GM12891 (cell line): ENCODE measurements at regions not wholly inside any gene's neighbourhood (a gene's known extent, or its start where the extent isn't known, plus 50 kb on each side); places are given as distances from the start of the nearest gene placed in this dataset.

ENCODE experiments used
- DNase-seq: peaks from one replicate; pipeline ENCODE4 v3.0.0; 2011; ENCODE audit warnings: low spot score; ENCODE audit not compliant: insufficient read length
- FAIRE-seq: peaks from 2 replicates; lab custom pipeline; 2011; peaks lifted over from hg19 to GRCh38; lab: Jason Lieb, UNC
- PAX5 ChIP-seq: IDR thresholded peaks from 2 replicates; pipeline ENCODE4 v1.6.1; 2011; ENCODE audit warnings: low read length, moderate library complexity, mild to moderate bottlenecking; ENCODE audit not compliant: insufficient read depth, severe bottlenecking
- POLR2A ChIP-seq: IDR thresholded peaks from 2 replicates; pipeline ENCODE4 v1.6.1; 2011; ENCODE audit warnings: low read depth, low read length, control low read depth
- POLR2AphosphoS5 ChIP-seq: IDR thresholded peaks from 2 replicates; pipeline ENCODE4 v1.6.1; 2011; ENCODE audit warnings: low read depth, low read length, control low read depth
- POU2F2 ChIP-seq: IDR thresholded peaks from 2 replicates; pipeline ENCODE4 v1.6.1; 2011; ENCODE audit warnings: low read depth, mild to moderate bottlenecking, control low read depth, low read length, moderate library complexity
- SPI1 ChIP-seq: IDR thresholded peaks from 2 replicates; pipeline ENCODE4 v1.6.1; 2011; ENCODE audit warnings: low read depth, low read length, control low read depth
- TAF1 ChIP-seq: IDR thresholded peaks from 2 replicates; pipeline ENCODE4 v1.6.1; 2011; ENCODE audit warnings: low read depth, low read length, control low read depth

DNA sequence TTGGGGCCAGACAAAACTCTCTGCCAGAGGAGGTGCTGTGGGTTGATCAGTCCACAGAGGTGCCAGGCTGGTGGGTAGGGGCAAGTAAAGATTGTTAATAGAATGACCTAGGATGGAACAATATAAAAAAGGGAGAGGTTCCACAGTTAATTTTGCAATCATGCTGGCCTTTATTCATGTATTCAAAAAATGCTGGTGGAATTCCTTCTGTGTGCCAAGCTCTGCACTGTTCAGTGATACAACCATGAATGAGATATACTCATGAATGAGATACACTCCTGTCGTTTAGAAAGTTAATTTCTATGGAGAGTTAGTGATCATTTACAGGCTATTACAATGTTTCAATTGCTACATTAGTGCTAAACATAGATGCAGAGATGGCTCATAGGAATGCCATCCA, 252.6 kb upstream of the RMST start:
- DNase-seq (no peak), FAIRE-seq (no peak)
- TF ChIP-seq SPI1 (no peak), PAX5 (no peak), POU2F2 (no peak), TAF1 (no peak)

DNA sequence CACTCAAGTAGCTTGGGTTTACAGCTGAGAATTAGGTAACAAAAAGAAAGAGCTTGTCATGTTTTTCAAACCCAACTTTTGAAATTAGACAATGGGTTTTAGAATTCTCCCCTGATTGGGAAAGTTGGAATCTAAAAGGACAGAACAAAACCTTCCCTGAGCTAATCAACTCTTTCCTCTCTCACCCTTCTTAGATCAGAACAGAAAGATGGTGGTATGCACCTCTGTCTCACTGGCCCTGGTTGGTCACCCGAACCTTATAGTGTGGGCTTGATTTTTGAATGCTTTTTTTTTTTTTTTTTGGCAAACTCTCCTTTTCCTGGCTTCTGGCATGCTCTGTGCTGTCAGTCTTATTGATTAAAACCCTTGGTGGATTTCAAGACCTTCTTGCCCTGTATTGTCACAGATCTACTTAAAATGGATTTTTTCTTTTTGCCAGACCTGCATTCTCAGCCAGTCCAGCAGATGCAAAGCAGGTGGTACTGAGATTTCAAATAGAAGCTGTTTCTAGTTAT, 251.1 kb upstream of the RMST start:
- TF ChIP-seq SPI1: no peak
- TF ChIP-seq TAF1: no peak
- TF ChIP-seq POLR2A: no peak
- no peak for TF ChIP-seq PAX5
- TF ChIP-seq POU2F2: no peak
- TF ChIP-seq POLR2AphosphoS5: no peak
- no peak for DNase-seq
- no peak for FAIRE-seq

DNA sequence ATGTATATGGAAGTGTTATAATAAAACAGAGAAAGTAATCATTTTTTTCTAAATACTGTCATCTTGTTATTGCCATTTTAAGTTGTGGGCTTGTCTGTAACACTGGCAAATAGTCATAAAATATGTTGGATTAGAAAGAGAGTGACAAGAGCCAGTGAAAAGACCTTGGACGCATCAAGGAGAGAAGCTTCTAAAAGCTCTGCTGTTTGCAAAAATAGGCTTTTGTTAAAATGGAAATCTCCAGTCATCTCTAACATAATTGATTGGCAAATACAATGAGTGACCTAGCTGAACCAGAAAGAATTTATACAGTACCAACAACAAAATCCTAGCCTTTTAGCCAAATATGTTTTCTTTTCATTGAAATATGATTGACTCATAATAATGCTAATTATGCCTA, 245.8 kb upstream of the RMST start:
- DNase-seq (no peak), FAIRE-seq (no peak)
- TF ChIP-seq POLR2A: no peak
- TF ChIP-seq SPI1: no peak
- no peak for TF ChIP-seq POU2F2
- TF ChIP-seq POLR2AphosphoS5: no peak
- no peak for TF ChIP-seq TAF1
- no peak for TF ChIP-seq PAX5

DNA sequence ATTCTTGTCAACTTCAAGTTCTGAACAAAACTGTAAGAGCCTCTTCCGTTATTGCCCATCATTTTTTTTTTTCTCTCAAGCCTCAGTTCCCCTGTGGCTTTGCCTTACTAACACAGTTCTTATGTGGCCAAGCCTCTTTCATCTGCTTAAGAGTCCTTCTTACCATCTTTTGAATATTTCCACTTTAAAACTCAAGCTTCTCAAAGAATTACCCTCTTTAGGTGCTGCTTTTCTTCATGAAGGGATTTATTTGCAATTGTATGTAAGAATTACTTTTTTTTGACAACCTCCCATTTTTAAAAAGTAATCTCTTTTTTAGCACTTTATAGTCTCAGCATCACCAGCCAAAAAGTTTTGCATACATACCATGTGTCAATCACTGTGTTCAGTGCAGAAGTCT, 240.2 kb upstream of the RMST start:
- TF ChIP-seq POLR2AphosphoS5: no peak
- TF ChIP-seq POU2F2: no peak
- TF ChIP-seq POLR2A: no peak
- no peak for TF ChIP-seq SPI1
- no peak for TF ChIP-seq PAX5
- TF ChIP-seq TAF1: no peak
- FAIRE-seq (no peak), DNase-seq (no peak)

DNA sequence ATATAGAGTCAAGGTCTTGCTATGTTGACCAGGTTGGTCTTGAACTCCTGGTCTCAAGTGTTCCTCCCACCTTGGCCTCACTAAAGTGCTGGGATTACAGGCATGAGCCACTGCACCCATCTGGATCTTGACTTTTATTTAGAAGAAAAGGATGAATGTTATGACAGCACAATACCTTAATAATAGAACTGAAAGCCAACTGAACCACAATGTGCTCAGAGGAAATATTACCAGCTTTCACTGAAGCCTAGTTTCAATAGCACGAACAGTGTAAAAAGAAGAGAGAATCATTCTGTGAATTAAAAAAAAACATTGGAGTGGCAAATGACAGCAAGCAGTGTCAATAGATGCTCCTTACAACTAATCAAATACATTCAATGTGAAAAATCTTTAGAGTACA, 239.2 kb upstream of the RMST start:
- TF ChIP-seq SPI1 (no peak), POLR2A (no peak), TAF1 (no peak), POU2F2 (no peak), PAX5 (no peak), POLR2AphosphoS5 (no peak)
- FAIRE-seq (no peak), DNase-seq (no peak)

DNA sequence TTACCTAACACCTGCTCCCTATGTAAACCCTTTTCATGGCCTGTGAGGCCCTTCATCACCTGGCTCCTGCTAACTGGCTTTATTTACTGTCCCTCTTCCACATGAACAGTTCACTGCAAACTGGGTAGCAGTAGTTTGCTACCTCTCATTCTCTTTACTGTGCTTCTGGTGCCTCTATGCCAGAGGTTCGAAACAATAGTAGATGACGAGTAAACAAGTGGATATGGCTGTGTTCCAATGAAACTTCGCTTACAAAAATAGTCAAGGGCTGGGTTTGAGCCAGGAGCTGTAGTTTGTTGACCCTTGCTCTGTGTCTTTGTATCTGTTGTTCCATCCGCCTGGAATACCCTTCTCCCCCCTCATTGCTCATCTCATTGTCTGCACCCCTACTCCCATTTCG, 233.6 kb upstream of the RMST start:
- TF ChIP-seq SPI1 (no peak), POU2F2 (no peak)
- DNase-seq (no peak), FAIRE-seq (no peak)

DNA sequence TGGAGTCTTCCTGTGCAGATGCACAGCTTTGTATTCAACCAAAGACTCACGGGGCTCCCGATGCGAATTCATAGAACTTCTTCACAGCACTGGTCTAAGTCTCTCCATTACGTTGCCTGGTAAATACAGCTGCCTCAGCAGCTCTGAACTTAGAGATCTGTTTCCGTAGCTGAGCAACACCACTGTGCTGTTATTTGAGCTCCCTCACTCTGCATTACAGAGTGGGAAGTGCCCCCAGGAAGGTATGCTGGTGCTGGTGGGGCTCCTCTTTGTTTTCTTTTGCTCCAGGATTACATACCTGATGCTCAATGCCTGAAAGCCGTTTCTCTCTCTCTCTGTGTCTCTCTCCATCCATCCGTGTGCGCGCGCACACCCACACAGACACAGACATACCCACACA, 227.5 kb upstream of the RMST start:
- FAIRE-seq (no peak), DNase-seq (no peak)
- TF ChIP-seq POLR2AphosphoS5: no peak
- TF ChIP-seq POLR2A: no peak
- TF ChIP-seq SPI1: no peak
- no peak for TF ChIP-seq TAF1
- no peak for TF ChIP-seq PAX5
- TF ChIP-seq POU2F2: no peak

DNA sequence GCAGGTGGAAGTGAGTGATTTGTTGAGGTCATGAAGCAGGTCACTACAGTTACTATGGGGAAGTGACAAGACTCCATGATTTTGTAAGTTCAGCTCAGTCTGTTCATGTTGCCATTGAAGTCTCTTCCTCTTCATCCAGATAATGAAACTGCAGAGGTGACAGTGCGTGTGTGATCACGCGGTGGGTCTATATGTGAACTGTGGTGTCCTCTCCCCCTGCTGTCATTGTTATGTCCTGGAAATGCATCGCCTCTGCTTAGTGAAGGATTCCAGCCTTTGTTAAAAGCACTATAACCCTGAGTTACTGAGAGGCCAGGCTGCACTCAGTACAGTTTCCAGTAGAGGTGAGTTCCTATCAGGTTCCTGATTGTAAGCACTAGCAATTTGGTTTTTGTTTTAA, 216.2 kb upstream of the RMST start:
- FAIRE-seq: no peak
- TF ChIP-seq POLR2AphosphoS5: no peak
- TF ChIP-seq SPI1: no peak
- no peak for TF ChIP-seq PAX5
- TF ChIP-seq POLR2A: no peak
- no peak for TF ChIP-seq TAF1
- no peak for TF ChIP-seq POU2F2
- DNase-seq: no peak

DNA sequence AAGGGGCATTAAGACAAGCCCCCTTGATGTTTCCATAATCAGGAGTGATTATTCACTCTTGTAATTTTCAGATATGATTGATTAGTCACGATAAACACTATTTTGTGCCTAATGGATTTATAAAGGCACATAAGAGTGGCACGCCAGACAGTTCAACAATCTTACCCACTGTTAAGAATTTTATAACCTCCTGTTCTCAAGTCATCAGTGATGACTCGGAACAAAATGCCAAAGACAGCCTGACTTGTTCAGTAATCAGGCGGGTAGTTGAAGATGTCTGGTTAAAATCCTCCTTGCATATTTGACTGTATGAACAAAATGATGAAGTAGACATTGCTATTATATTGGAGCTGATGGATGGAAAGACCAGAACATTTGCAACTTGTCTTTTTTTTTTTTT, 212.1 kb upstream of the RMST start:
- TF ChIP-seq TAF1 (no peak), SPI1 (no peak)
- FAIRE-seq (no peak), DNase-seq (no peak)

DNA sequence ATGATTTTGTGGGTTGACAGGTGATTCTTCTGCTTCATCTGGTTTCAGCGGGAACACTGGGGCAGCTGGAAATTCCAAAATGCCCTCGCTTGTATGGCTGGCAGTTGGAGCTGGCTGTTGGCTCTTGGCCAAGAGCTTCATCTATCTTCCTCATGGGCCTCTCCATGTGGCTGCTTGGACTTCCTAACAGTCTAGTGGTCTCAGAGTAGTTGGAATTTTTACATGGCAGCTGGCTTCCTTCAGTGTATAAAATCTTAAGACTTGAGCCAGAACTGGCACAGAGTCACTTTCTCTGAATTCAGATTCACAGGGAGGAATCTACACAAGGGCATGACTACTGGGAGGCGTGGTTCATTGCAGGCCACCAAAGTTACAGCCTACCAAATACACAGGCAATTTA, 204.9 kb upstream of the RMST start:
- TF ChIP-seq PAX5: no peak
- no peak for DNase-seq
- no peak for FAIRE-seq

DNA sequence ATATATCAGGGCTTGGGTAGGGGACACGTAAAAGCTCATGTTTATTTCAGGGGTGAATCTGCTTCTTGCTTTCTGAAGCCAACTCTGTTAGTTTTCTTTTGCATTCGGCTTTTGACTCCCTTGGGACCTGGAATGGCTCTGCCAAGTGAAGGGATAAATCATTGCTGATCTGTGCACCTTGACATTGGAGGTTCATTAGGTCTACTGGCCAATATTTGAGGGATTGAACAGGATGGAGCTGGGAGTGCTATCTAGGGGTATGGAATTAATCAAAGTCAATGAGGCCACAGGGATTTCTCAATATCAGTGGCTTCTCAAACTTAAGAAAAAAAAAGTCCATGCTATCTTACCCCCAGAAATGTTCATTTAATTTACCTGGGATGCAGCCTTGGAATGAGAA, 203.5 kb upstream of the RMST start:
- no peak for DNase-seq
- no peak for FAIRE-seq
- TF ChIP-seq POLR2AphosphoS5 (no peak), POU2F2 (no peak), PAX5 (no peak), POLR2A (no peak), SPI1 (no peak)
